GM12864 (cell line): ENCODE measurements at regions not wholly inside any gene's neighbourhood (a gene's known extent, or its start where the extent isn't known, plus 50 kb on each side); places are given as distances from the start of the nearest gene placed in this dataset.

ENCODE experiments used
- DNase-seq: peaks from one replicate; pipeline ENCODE4 v3.0.0-alpha.2; 2011; ENCODE audit warnings: low read depth
- H3K4me3 ChIP-seq: 2 replicates; pipeline ENCODE4 v1.5.1; 2011; ENCODE audit warnings: mild to moderate bottlenecking, low read depth, low read length, control low read depth
- CTCF ChIP-seq: IDR thresholded peaks from 2 replicates; pipeline ENCODE4 v1.5.1; 2011; ENCODE audit warnings: low read depth, mild to moderate bottlenecking, moderate library complexity, low read length, control low read depth, inconsistent platforms; ENCODE audit errors: missing control alignments

- TF ChIP-seq CTCF, result no peak
- DNase-seq, result no peak
- H3K4me3 ChIP-seq, result no peak overlapping the region
These were observed 62.1 kb upstream of the IQSEC1 start for GRCh38 chr3:13135251-13135810.

GRCh38 chr3:13134879-13135206 lies 61.6 kb upstream of the IQSEC1 start:
- DNase-seq, result no peak
- TF ChIP-seq CTCF, result no peak
- no peak overlapping the region for H3K4me3 ChIP-seq

GRCh38 chr3:13134166-13134878 lies 61.1 kb upstream of the IQSEC1 start:
- TF ChIP-seq CTCF, result no peak
- H3K4me3 ChIP-seq, result no peak overlapping the region
- no peak for DNase-seq

GRCh38 chr3:13133471-13133981 lies 60.3 kb upstream of the IQSEC1 start:
- DNase-seq, result no peak
- H3K4me3 ChIP-seq, result no peak overlapping the region
- TF ChIP-seq CTCF, result no peak

- no peak overlapping the region for H3K4me3 ChIP-seq
These were observed 59.6 kb upstream of the IQSEC1 start for GRCh38 chr3:13132731-13133410.

GRCh38 chr3:13132281-13132680 lies 59.1 kb upstream of the IQSEC1 start:
- no peak for TF ChIP-seq CTCF
- H3K4me3 ChIP-seq, result no peak overlapping the region
- no peak for DNase-seq

More at GRCh38 chr3:13132731-13133410, 59.6 kb upstream of the IQSEC1 start:
- DNase-seq, result no peak
- no peak for TF ChIP-seq CTCF
